H1 (cell line): ENCODE measurements at regions not wholly inside any gene's neighbourhood (a gene's known extent, or its start where the extent isn't known, plus 50 kb on each side); places are given as distances from the start of the nearest gene placed in this dataset.

ENCODE experiments used
- CTCF ChIA-PET: fragments of 300-600 bp; sonication (Branson Sonifier 250); formaldehyde crosslinking; loops from one replicate; lab custom pipeline; 2021; ENCODE audit not compliant: partially characterized antibody; lab: Charles Lee
- POLR2A ChIA-PET: fragments of 300-600 bp; sonication (Branson Sonifier 250); formaldehyde crosslinking; loops from one replicate; lab custom pipeline; 2021; ENCODE audit warnings: inconsistent platforms; ENCODE audit not compliant: partially characterized antibody; lab: Charles Lee
- DNase-seq, 2 experiments: peaks; one replicate each; pipeline versions ENCODE4 v3.0.0 to v3.0.0-alpha.2; 2010 to 2022; ENCODE audit warnings: low spot score in 2 of 2, low read depth in 1 of 2, mixed read lengths in 1 of 2
- FAIRE-seq: peaks from 2 replicates; lab custom pipeline; 2011; peaks lifted over from hg19 to GRCh38; lab: Jason Lieb, UNC
- H2AFZ ChIP-seq: 2 replicates; pipeline ENCODE4 v1.8.1; 2012; ENCODE audit warnings: low read length, inconsistent platforms
- H2AK5ac ChIP-seq: 2 replicates; pipeline ENCODE4 v1.6.1; 2013; ENCODE audit warnings: low read depth, low read length
- H2BK120ac ChIP-seq: replicated peaks from 2 replicates; pipeline ENCODE3; 2013; ENCODE audit warnings: low read depth, low read length, inconsistent platforms
- H2BK12ac ChIP-seq: 2 replicates; pipeline ENCODE4 v1.6.1; 2013; ENCODE audit warnings: low read depth, low read length
- H2BK15ac ChIP-seq: 2 replicates; pipeline ENCODE4 v1.6.1; 2013; ENCODE audit warnings: low read length
- H2BK20ac ChIP-seq: 2 replicates; pipeline ENCODE4 v1.6.1; 2013; ENCODE audit warnings: low read length
- H2BK5ac ChIP-seq: 2 replicates; pipeline ENCODE4 v1.6.1; 2013; ENCODE audit warnings: low read depth, low read length
- H3K14ac ChIP-seq: 2 replicates; pipeline ENCODE4 v1.6.1; 2013; ENCODE audit warnings: inconsistent platforms; ENCODE audit not compliant: insufficient read length
- H3K18ac ChIP-seq: 2 replicates; pipeline ENCODE4 v1.6.1; 2013; ENCODE audit warnings: low read length; ENCODE audit errors: extremely low read depth
- H3K23ac ChIP-seq: 2 replicates; pipeline ENCODE4 v1.6.1; 2013; ENCODE audit warnings: inconsistent platforms; ENCODE audit not compliant: insufficient read length
- H3K23me2 ChIP-seq: 2 replicates; pipeline ENCODE4 v1.6.1; 2013; ENCODE audit warnings: low read depth, low read length
- H3K27ac ChIP-seq: 2 replicates; pipeline ENCODE4 v1.6.1; 2011; ENCODE audit warnings: low read depth, low read length, inconsistent platforms
- H3K27me3 ChIP-seq, 4 experiments: replicated peaks in 1 of 4; 1 replicate in 1 of 4; 2 replicates in 3 of 4; pipeline versions ENCODE4 v1.6.1 to v1.8.1; 2011 to 2013; ENCODE audit warnings: low read length in 3 of 4, mild to moderate bottlenecking in 3 of 4, inconsistent platforms in 2 of 4, mixed read lengths in 2 of 4, moderate library complexity in 1 of 4; ENCODE audit not compliant: control insufficient read depth in 3 of 4, insufficient read depth in 3 of 4; ENCODE audit errors: extremely low read depth in 1 of 4
- H3K36me3 ChIP-seq, 4 experiments: 2 replicates each; pipeline versions ENCODE4 v1.6.1 to v1.8.1; 2011 to 2013; ENCODE audit warnings: mild to moderate bottlenecking in 4 of 4, low read length in 3 of 4, moderate library complexity in 2 of 4, control low read depth in 1 of 4, inconsistent platforms in 1 of 4; ENCODE audit not compliant: insufficient read depth in 4 of 4, control insufficient read depth in 2 of 4
- H3K4ac ChIP-seq: replicated peaks from 2 replicates; pipeline ENCODE3; 2013; ENCODE audit warnings: low read length, low read depth, mixed read lengths, inconsistent platforms; ENCODE audit not compliant: insufficient read length
- H3K4me1 ChIP-seq, 4 experiments: replicated peaks in 1 of 4; 1 replicate in 1 of 4; 2 replicates in 3 of 4; pipeline versions ENCODE4 v1.6.1 to v1.8.1; 2011 to 2013; ENCODE audit warnings: low read length in 3 of 4, inconsistent platforms in 2 of 4, mixed read lengths in 1 of 4; ENCODE audit not compliant: insufficient read depth in 4 of 4, control insufficient read depth in 3 of 4
- H3K4me2 ChIP-seq, 2 experiments: 2 replicates each; pipeline versions ENCODE4 v1.6.1 to v1.8.1; 2011 to 2013; ENCODE audit warnings: low read depth in 2 of 2, low read length in 2 of 2, control low read depth in 1 of 2, inconsistent platforms in 1 of 2, mild to moderate bottlenecking in 1 of 2; ENCODE audit not compliant: insufficient read depth in 1 of 2
- H3K4me3 ChIP-seq, 4 experiments: fragments of 200-600, 300-600 bp in 1 of 4; sonication (generic), shearing (Covaris generic), sonication (Bioruptor Twin) in 1 of 4; 2 replicates each; pipeline versions ENCODE4 v1.5.1 to v1.8.1; 2011 to 2016; ENCODE audit warnings: low read length in 4 of 4, low read depth in 3 of 4, control low read depth in 2 of 4, inconsistent platforms in 2 of 4, mild to moderate bottlenecking in 2 of 4, mixed read lengths in 1 of 4, moderate library complexity in 1 of 4; ENCODE audit not compliant: insufficient read depth in 2 of 4; ENCODE audit errors: extremely low read depth in 1 of 4
- H3K56ac ChIP-seq: replicated peaks from 2 replicates; pipeline ENCODE3; 2013; ENCODE audit warnings: low read depth, mild to moderate bottlenecking, mixed read lengths, low read length, inconsistent platforms; ENCODE audit not compliant: insufficient read length
- H3K79me1 ChIP-seq: 2 replicates; pipeline ENCODE4 v1.6.1; 2013; ENCODE audit warnings: low read depth, low read length, control low read depth
- H3K79me2 ChIP-seq, 2 experiments: 2 replicates each; pipeline versions ENCODE4 v1.6.1 to v1.8.1; 2012 to 2013; ENCODE audit warnings: low read length in 2 of 2, mild to moderate bottlenecking in 2 of 2, inconsistent platforms in 1 of 2; ENCODE audit not compliant: insufficient read depth in 2 of 2, control insufficient read depth in 1 of 2
- H3K9ac ChIP-seq, 4 experiments: replicated peaks in 1 of 4; 1 replicate in 1 of 4; 2 replicates in 3 of 4; pipeline versions ENCODE4 v1.6.1 to v1.8.1; 2011 to 2013; ENCODE audit warnings: low read depth in 3 of 4, low read length in 3 of 4, control low read depth in 2 of 4, mild to moderate bottlenecking in 2 of 4, moderate library complexity in 2 of 4, inconsistent platforms in 1 of 4; ENCODE audit errors: extremely low read depth in 1 of 4
- H3K9me3 ChIP-seq, 2 experiments: 2 replicates each; pipeline versions ENCODE4 v1.6.1 to v1.8.1; 2012 to 2013; ENCODE audit warnings: mild to moderate bottlenecking in 2 of 2, moderate library complexity in 2 of 2, control low read depth in 1 of 2, inconsistent platforms in 1 of 2, low read depth in 1 of 2, low read length in 1 of 2, mixed read lengths in 1 of 2; ENCODE audit not compliant: insufficient read depth in 2 of 2
- H4K20me1 ChIP-seq, 2 experiments: replicated peaks in 1 of 2; 2 replicates each; pipeline versions ENCODE3 to v1.8.1; 2011 to 2013; ENCODE audit warnings: inconsistent platforms in 2 of 2, low read length in 2 of 2, mild to moderate bottlenecking in 1 of 2; ENCODE audit not compliant: insufficient read depth in 2 of 2, control insufficient read depth in 1 of 2
- H4K5ac ChIP-seq: 2 replicates; pipeline ENCODE4 v1.6.1; 2013; ENCODE audit warnings: low read length, low read depth, mixed read lengths, inconsistent platforms; ENCODE audit not compliant: insufficient read length
- H4K8ac ChIP-seq: 2 replicates; pipeline ENCODE4 v1.8.0; 2013; ENCODE audit warnings: mild to moderate bottlenecking, moderate library complexity, low read length, inconsistent platforms; ENCODE audit not compliant: insufficient read depth; ENCODE audit errors: extremely low read depth
- H4K91ac ChIP-seq: replicated peaks from 2 replicates; pipeline ENCODE3; 2013; ENCODE audit warnings: low read length, mixed read lengths, inconsistent platforms; ENCODE audit not compliant: insufficient read length
- BRCA1 ChIP-seq: IDR thresholded peaks from 2 replicates; pipeline ENCODE4 v1.6.1; 2012; ENCODE audit warnings: low read depth, low read length, improper control_type of control experiment
- EGR1 ChIP-seq: IDR thresholded peaks from 2 replicates; pipeline ENCODE4 v1.6.1; 2011; ENCODE audit warnings: low read depth, low read length, borderline replicate concordance
- HDAC6 ChIP-seq: IDR thresholded peaks from one replicate; pipeline ENCODE4 v1.7.1; 2012; ENCODE audit warnings: low read depth, mild to moderate bottlenecking, inconsistent platforms, low read length, moderate library complexity
- KDM1A ChIP-seq: fragments of 200-600, 300-600 bp; sonication (generic); IDR thresholded peaks from 2 replicates; pipeline ENCODE4 v1.7.1; 2016; ENCODE audit warnings: mild to moderate bottlenecking, low read length, borderline replicate concordance
- KDM5A ChIP-seq: fragments of 200-600 bp; IDR thresholded peaks from 2 replicates; pipeline ENCODE4 v1.7.1; 2012; ENCODE audit warnings: mild to moderate bottlenecking, low read length, inconsistent platforms, mixed read lengths
- SAP30 ChIP-seq: fragments of 300-600 bp; sonication (generic); IDR thresholded peaks from 2 replicates; pipeline ENCODE4 v1.7.1; 2012; ENCODE audit warnings: low read length, moderate library complexity, mild to moderate bottlenecking, inconsistent platforms; ENCODE audit not compliant: insufficient read depth, insufficient replicate concordance
- SP1 ChIP-seq: IDR thresholded peaks from 2 replicates; pipeline ENCODE4 v1.6.1; 2011; ENCODE audit warnings: low read depth, low read length
- SRF ChIP-seq: IDR thresholded peaks from 2 replicates; pipeline ENCODE4 v1.6.1; 2011; ENCODE audit warnings: mild to moderate bottlenecking, low read depth, low read length, moderate library complexity
- TEAD4 ChIP-seq: IDR thresholded peaks from 2 replicates; pipeline ENCODE4 v1.6.1; 2012; ENCODE audit warnings: low read depth, low read length, inconsistent platforms, mixed read lengths
- YY1 ChIP-seq: IDR thresholded peaks from 2 replicates; pipeline ENCODE4 v1.6.1; 2011; ENCODE audit warnings: low read depth, mild to moderate bottlenecking, low read length
- WGBS, 2 experiments: shearing (Covaris generic) in 1 of 2; methylation state at CpG; one replicate each; pipeline versions ENCODE4 v1.1.6 to v1.1.7; 2013 to 2015; ENCODE audit warnings: low lambda C conversion rate in 2 of 2, mixed read lengths in 2 of 2, inconsistent platforms in 1 of 2, low coverage in 1 of 2, missing lambda C conversion rate in 1 of 2; ENCODE audit not compliant: insufficient replicate concordance in 2 of 2, insufficient coverage in 1 of 2, insufficient read length in 1 of 2; ENCODE audit errors: extremely low coverage in 1 of 2, missing lambda C conversion rate in 1 of 2; 5-methylcytosine and 5-hydroxymethylcytosine counted together
- TF ChIP-seq, protein P1 (sequence below), 3 experiments: IDR thresholded peaks; 1 replicate in 2 of 3; 2 replicates in 1 of 3; pipeline versions ENCODE4 v1.5.1 to v1.6.1; 2011; ENCODE audit warnings: low read length in 3 of 3, mild to moderate bottlenecking in 3 of 3, inconsistent platforms in 2 of 3, low read depth in 1 of 3, moderate library complexity in 1 of 3; ENCODE audit not compliant: insufficient read depth in 1 of 3; ENCODE audit errors: control extremely low read depth in 1 of 3

GRCh38 chr1:228655796-228656394, 79.4 kb upstream of the RHOU start:
- Histone ChIP-seq H3K18ac (no peak overlapping the region), H3K23ac (no peak overlapping the region), H2BK15ac (no peak overlapping the region), H2BK20ac (no peak overlapping the region), H3K27me3 (peaks cover 0 to 9% (median 6%) of the 10 kb centered on the region in 4 experiments; a peak in 6 of 7 replicates), H3K9me3 (no peaks in the 10 kb centered on the region), H4K91ac (no peak overlapping the region), H3K9ac (no peak overlapping the region), H3K36me3 (no peaks in the 10 kb centered on the region), H2BK12ac (no peak overlapping the region), H3K23me2 (no peaks in the 10 kb centered on the region), H3K79me1 (no peaks in the 10 kb centered on the region), H3K14ac (no peak overlapping the region), H3K27ac (no peak overlapping the region), H3K56ac (no peak overlapping the region), H3K4me2 (no peak overlapping the region), H3K4ac (no peak overlapping the region), H4K8ac (no peak overlapping the region), H3K4me3 (no peak overlapping the region), H3K4me1 (no peaks in the 10 kb centered on the region), H2AK5ac (no peak overlapping the region), H4K5ac (no peak overlapping the region), H4K20me1 (peaks cover 0 to 2% of the 10 kb centered on the region in 2 experiments), H2AFZ (no peak overlapping the region), H2BK120ac (no peak overlapping the region), H3K79me2 (no peaks in the 10 kb centered on the region), H2BK5ac (no peak overlapping the region)
- 84 to 100% methylated on average over 1 to 3 of the region's 3 CpGs for WGBS, 2 experiments
- no peak for FAIRE-seq
- POLR2A ChIA-PET: no interaction called here
- DNase-seq: no peak
- TF ChIP-seq SRF (no peak), KDM5A (no peak), KDM1A (no peak), HDAC6 (no peak), EGR1 (no peak), TEAD4 (no peak), SAP30 (no peak), BRCA1 (no peak), YY1 (no peak), SP1 (no peak)
- TF ChIP-seq, protein P1, sequence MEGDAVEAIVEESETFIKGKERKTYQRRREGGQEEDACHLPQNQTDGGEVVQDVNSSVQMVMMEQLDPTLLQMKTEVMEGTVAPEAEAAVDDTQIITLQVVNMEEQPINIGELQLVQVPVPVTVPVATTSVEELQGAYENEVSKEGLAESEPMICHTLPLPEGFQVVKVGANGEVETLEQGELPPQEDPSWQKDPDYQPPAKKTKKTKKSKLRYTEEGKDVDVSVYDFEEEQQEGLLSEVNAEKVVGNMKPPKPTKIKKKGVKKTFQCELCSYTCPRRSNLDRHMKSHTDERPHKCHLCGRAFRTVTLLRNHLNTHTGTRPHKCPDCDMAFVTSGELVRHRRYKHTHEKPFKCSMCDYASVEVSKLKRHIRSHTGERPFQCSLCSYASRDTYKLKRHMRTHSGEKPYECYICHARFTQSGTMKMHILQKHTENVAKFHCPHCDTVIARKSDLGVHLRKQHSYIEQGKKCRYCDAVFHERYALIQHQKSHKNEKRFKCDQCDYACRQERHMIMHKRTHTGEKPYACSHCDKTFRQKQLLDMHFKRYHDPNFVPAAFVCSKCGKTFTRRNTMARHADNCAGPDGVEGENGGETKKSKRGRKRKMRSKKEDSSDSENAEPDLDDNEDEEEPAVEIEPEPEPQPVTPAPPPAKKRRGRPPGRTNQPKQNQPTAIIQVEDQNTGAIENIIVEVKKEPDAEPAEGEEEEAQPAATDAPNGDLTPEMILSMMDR (IDR thresholded peaks at IDR 0.05; ENCODE audit: control extremely low read depth in 1 of 3, insufficient read depth in 1 of 3, low read depth in 1 of 3, low read length in 3 of 3): no peak
- CTCF ChIA-PET: no interaction called here
